Thyroid gland (tissue), 4 donors: ENCODE measurements at regions not wholly inside any gene's neighbourhood (a gene's known extent, or its start where the extent isn't known, plus 50 kb on each side); places are given as distances from the start of the nearest gene placed in this dataset.

Source experiments
- CTCF ChIP-seq, 6 experiments: fragments of 200-600 bp in 3 of 6; fragments of 450-650 bp in 3 of 6; sonication (generic) in 3 of 6; IDR thresholded peaks; one replicate each; pipeline ENCODE4 v1.5.1; 2016 to 2019; ENCODE audit warnings: antibody characterized with exemption in 6 of 6, mild to moderate bottlenecking in 2 of 6, inconsistent platforms in 1 of 6, moderate library complexity in 1 of 6
- POLR2A ChIP-seq, 2 donors: fragments of 450-650 bp; IDR thresholded peaks; one replicate each; pipeline ENCODE4 v1.6.1; 2017; ENCODE audit warnings: antibody characterized with exemption in 2 of 2, mild to moderate bottlenecking in 2 of 2, moderate library complexity in 1 of 2

- no peak for TF ChIP-seq CTCF (IDR thresholded peaks at IDR 0.05)
- TF ChIP-seq POLR2A (IDR thresholded peaks at IDR 0.05), result no peak
Measured at GRCh38 chr2:778731-779350, 101.6 kb upstream of the TMEM18 start.
